Parathyroid adenoma (tissue), 2 donors: ENCODE measurements at regions not wholly inside any gene's neighbourhood (a gene's known extent, or its start where the extent isn't known, plus 50 kb on each side); places are given as distances from the start of the nearest gene placed in this dataset.

ENCODE experiments used
- H2AFZ ChIP-seq: fragments of 300-600 bp; sonication (generic); one replicate; pipeline ENCODE4 v1.7.0; 2017; ENCODE audit warnings: antibody characterized with exemption, mild to moderate bottlenecking
- H3K27ac ChIP-seq: fragments of 300-600 bp; sonication (generic); one replicate; pipeline ENCODE4 v1.7.0; 2017
- H3K27me3 ChIP-seq: fragments of 300-600 bp; sonication (generic); one replicate; pipeline ENCODE4 v1.7.0; 2017; ENCODE audit warnings: low read length; ENCODE audit not compliant: control insufficient read depth, insufficient read depth
- H3K36me3 ChIP-seq: fragments of 300-600 bp; sonication (generic); one replicate; pipeline ENCODE4 v1.7.0; 2017; ENCODE audit warnings: low read length; ENCODE audit not compliant: control insufficient read depth, insufficient read depth
- H3K4me1 ChIP-seq: fragments of 300-600 bp; sonication (generic); one replicate; pipeline ENCODE4 v1.7.0; 2017; ENCODE audit warnings: control low read depth
- H3K4me2 ChIP-seq: fragments of 300-600 bp; sonication (generic); one replicate; pipeline ENCODE4 v1.7.0; 2017; ENCODE audit warnings: low read length
- H3K4me3 ChIP-seq: fragments of 300-600 bp; sonication (generic); one replicate; pipeline ENCODE4 v1.7.0; 2017; ENCODE audit warnings: low read depth, low read length
- H3K79me2 ChIP-seq: fragments of 300-600 bp; sonication (generic); one replicate; pipeline ENCODE4 v1.7.0; 2017; ENCODE audit warnings: control low read depth
- H3K9ac ChIP-seq: fragments of 300-600 bp; sonication (generic); one replicate; pipeline ENCODE4 v1.7.0; 2017; ENCODE audit warnings: mild to moderate bottlenecking
- H3K9me3 ChIP-seq: fragments of 300-600 bp; sonication (generic); one replicate; pipeline ENCODE4 v1.7.0; 2017; ENCODE audit warnings: low read length; ENCODE audit not compliant: control insufficient read depth
- CTCF ChIP-seq: fragments of 300-600 bp; sonication (generic); IDR thresholded peaks from one replicate; pipeline ENCODE4 v1.7.0; 2017; ENCODE audit warnings: antibody characterized with exemption, mild to moderate bottlenecking
- donor health status: primary hyperparathyroidism.

DNA sequence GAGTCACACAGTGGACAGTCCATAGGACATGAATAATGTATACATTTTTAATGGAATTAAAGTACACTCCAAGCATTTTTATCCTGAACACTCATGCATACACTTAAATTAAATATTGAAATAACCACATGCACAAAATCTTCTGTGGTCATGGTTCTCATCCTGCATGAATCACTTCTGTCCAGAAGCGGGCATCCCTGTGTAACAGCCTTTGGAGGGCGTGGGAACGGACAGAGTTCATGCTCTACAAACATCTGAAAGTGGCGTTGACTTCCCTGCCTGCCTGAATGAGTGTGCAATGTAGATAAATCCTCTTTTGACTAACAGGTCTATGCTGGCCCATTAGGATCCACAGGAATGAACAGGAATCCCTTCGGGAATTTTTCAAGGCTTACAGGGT lies 780.2 kb downstream of the BRD1 start:
- Histone ChIP-seq H3K9ac (no peak overlapping the region), H2AFZ (no peak overlapping the region), H3K27ac (no peak overlapping the region), H3K27me3 (no peaks in the 10 kb centered on the region), H3K36me3 (no peaks in the 10 kb centered on the region), H3K79me2 (no peaks in the 10 kb centered on the region), H3K4me1 (no peaks in the 10 kb centered on the region), H3K4me2 (no peak overlapping the region), H3K9me3 (no peaks in the 10 kb centered on the region), H3K4me3 (no peak overlapping the region)
- no peak for TF ChIP-seq CTCF

- no peak overlapping the region for H3K9ac ChIP-seq
- no peak overlapping the region for H3K4me2 ChIP-seq
- TF ChIP-seq CTCF: no peak
- H3K27ac ChIP-seq: no peak overlapping the region
- no peak overlapping the region for H3K4me3 ChIP-seq
- no peaks in the 10 kb centered on the region for H3K79me2 ChIP-seq
- no peak overlapping the region for H2AFZ ChIP-seq
- no peaks in the 10 kb centered on the region for H3K9me3 ChIP-seq
- no peaks in the 10 kb centered on the region for H3K4me1 ChIP-seq
- H3K36me3 ChIP-seq: no peaks in the 10 kb centered on the region
- no peaks in the 10 kb centered on the region for H3K27me3 ChIP-seq
These were observed 780.9 kb downstream of the BRD1 start for GRCh38 chr22:49046546-49047361.

DNA sequence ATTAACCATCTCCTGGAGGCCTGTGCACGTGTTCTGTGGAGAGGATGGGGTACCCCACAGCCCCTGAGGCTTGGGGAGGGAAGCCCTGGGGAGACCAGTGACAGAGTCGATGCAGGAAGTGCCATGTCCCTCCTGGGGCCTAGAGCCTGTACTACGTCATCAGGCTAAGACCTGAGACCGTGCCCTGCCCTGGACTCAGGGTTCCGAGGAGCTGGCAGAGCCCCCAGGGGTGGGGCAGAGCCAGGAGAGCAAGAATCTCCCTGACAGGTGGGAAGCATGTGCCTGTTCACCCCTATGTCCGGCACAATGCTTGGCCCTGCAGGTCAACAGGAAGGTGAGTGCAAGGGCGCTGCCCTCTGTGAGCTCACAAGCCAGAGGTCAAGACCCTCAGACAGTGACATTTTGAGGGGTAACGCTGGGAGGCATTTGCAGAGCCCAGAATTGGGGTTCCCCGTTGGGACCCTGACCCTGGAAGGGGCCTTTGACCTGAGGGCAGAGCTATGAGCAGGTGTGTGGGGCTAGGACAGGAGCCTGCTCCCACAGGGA lies 781.6 kb downstream of the BRD1 start:
- no peak overlapping the region for H2AFZ ChIP-seq
- no peak overlapping the region for H3K27ac ChIP-seq
- H3K79me2 ChIP-seq: no peaks in the 10 kb centered on the region
- H3K27me3 ChIP-seq: no peaks in the 10 kb centered on the region
- no peak overlapping the region for H3K4me3 ChIP-seq
- H3K4me1 ChIP-seq: no peaks in the 10 kb centered on the region
- H3K36me3 ChIP-seq: no peaks in the 10 kb centered on the region
- H3K9me3 ChIP-seq: no peaks in the 10 kb centered on the region
- TF ChIP-seq CTCF: no peak
- H3K9ac ChIP-seq: no peak overlapping the region
- H3K4me2 ChIP-seq: no peak overlapping the region

- Histone ChIP-seq H3K4me3 (no peak overlapping the region), H3K4me1 (no peaks in the 10 kb centered on the region), H3K79me2 (no peaks in the 10 kb centered on the region), H3K27me3 (no peaks in the 10 kb centered on the region), H3K9ac (no peak overlapping the region), H3K4me2 (no peak overlapping the region), H2AFZ (no peak overlapping the region), H3K9me3 (no peaks in the 10 kb centered on the region), H3K36me3 (no peaks in the 10 kb centered on the region), H3K27ac (no peak overlapping the region)
- no peak for TF ChIP-seq CTCF
These were observed 782.4 kb downstream of the BRD1 start for GRCh38 chr22:49045276-49045675.

- Histone ChIP-seq H2AFZ (no peak overlapping the region), H3K27me3 (no peaks in the 10 kb centered on the region), H3K4me2 (no peak overlapping the region), H3K9me3 (no peaks in the 10 kb centered on the region), H3K4me3 (no peak overlapping the region), H3K27ac (no peak overlapping the region), H3K79me2 (no peaks in the 10 kb centered on the region), H3K9ac (no peak overlapping the region), H3K36me3 (no peaks in the 10 kb centered on the region), H3K4me1 (no peaks in the 10 kb centered on the region)
- no peak for TF ChIP-seq CTCF
These were observed 782.9 kb downstream of the BRD1 start for GRCh38 chr22:49044776-49045175.
